ENCODE measurements at regions not wholly inside any gene's neighbourhood (a gene's known extent, or its start where the extent isn't known, plus 50 kb on each side); places are given as distances from the start of the nearest gene placed in this dataset.

- no peak for TF ChIP-seq CTCF (conservative IDR thresholded peaks at IDR 0.05; ENCODE audit: low read depth, low read length)
- TF ChIP-seq EZH2phosphoT487 (IDR thresholded peaks at IDR 0.05; ENCODE audit: borderline replicate concordance, low read length) = no peak
Measured at GRCh38 chr6:10081075-10081474, 333.8 kb downstream of the TFAP2A start.

Data from PC-3 (cell line).